PC-3 (cell line): ENCODE measurements at regions not wholly inside any gene's neighbourhood (a gene's known extent, or its start where the extent isn't known, plus 50 kb on each side); places are given as distances from the start of the nearest gene placed in this dataset.
"Not testable (repeated sequence)": the region's sequence is repeated elsewhere in the genome, so short reads cannot be mapped to it uniquely, and the experiment has no call there.

Experiments used
- ATAC-seq: fragments of 200-7000 bp; cut with Tn5 transposase; 2 replicates; pipeline ENCODE4 v1.9.1; 2020; ENCODE audit warnings: mild to moderate bottlenecking, moderate library complexity
- BruUV-seq: library from RNA; stranded (reverse); fragments of 400-500 nt; replicated peaks from 2 replicates; lab custom pipeline; 2021; lab: Mats Ljungman, UMichigan
- CTCF ChIA-PET: fragments of 300-600 bp; sonication (Branson Sonifier 250); formaldehyde crosslinking; loops from one replicate; lab custom pipeline; 2022; ENCODE audit warnings: antibody characterized with exemption; lab: Charles Lee
- POLR2A ChIA-PET: fragments of 300-600 bp; sonication (Branson Sonifier 250); formaldehyde crosslinking; loops from one replicate; lab custom pipeline; 2022; ENCODE audit warnings: antibody characterized with exemption; ENCODE audit not compliant: unreplicated experiment; lab: Charles Lee
- DNase-seq: peaks from one replicate; pipeline ENCODE4 v3.0.0-alpha.2; 2015
- H2AFZ ChIP-seq: fragments of 300-600 bp; sonication (generic); 2 replicates; pipeline ENCODE4 v1.6.0; 2016; ENCODE audit warnings: antibody characterized with exemption, low read length
- H3F3A ChIP-seq: fragments of 300-600 bp; sonication (generic); one replicate; pipeline ENCODE4 v1.6.0; 2017; ENCODE audit warnings: antibody characterized with exemption, low read length, control low read depth, mild to moderate bottlenecking; ENCODE audit not compliant: unreplicated experiment
- H3K27ac ChIP-seq: fragments of 300-600 bp; sonication (generic); 2 replicates; pipeline ENCODE4 v1.5.1; 2016; ENCODE audit warnings: mild to moderate bottlenecking, low read length
- H3K27me3 ChIP-seq: fragments of 300-600 bp; sonication (generic); 2 replicates; pipeline ENCODE4 v1.6.1; 2016; ENCODE audit warnings: low read length, mixed read lengths
- H3K36me3 ChIP-seq: fragments of 300-600 bp; sonication (generic); 2 replicates; pipeline ENCODE4 v1.6.1; 2016; ENCODE audit warnings: low read depth, mixed run types, low read length, mixed read lengths
- H3K4me1 ChIP-seq: fragments of 300-600 bp; sonication (generic); 2 replicates; pipeline ENCODE4 v1.5.1; 2016; ENCODE audit warnings: low read length; ENCODE audit not compliant: insufficient read depth
- H3K4me2 ChIP-seq: fragments of 300-600 bp; sonication (generic); 2 replicates; pipeline ENCODE4 v1.6.0; 2016; ENCODE audit warnings: low read length
- H3K4me3 ChIP-seq: fragments of 300-600 bp; sonication (generic); 2 replicates; pipeline ENCODE4 v1.5.1; 2016; ENCODE audit warnings: mild to moderate bottlenecking, low read length, mixed read lengths
- H3K79me2 ChIP-seq: fragments of 300-600 bp; sonication (generic); 2 replicates; pipeline ENCODE4 v1.6.1; 2017; ENCODE audit warnings: low read length, mixed read lengths
- H3K9ac ChIP-seq: fragments of 300-600 bp; sonication (generic); 2 replicates; pipeline ENCODE4 v1.6.0; 2016; ENCODE audit warnings: mild to moderate bottlenecking, low read length
- H3K9me2 ChIP-seq: fragments of 300-600 bp; sonication (generic); replicated peaks from 2 replicates; pipeline ENCODE4 v1.6.1; 2016; ENCODE audit warnings: mixed run types, low read length, mixed read lengths
- H3K9me3 ChIP-seq: fragments of 300-600 bp; sonication (generic); 2 replicates; pipeline ENCODE4 v1.6.1; 2016; ENCODE audit warnings: low read length, mixed read lengths
- H4K20me1 ChIP-seq: fragments of 300-600 bp; sonication (generic); 2 replicates; pipeline ENCODE4 v1.6.1; 2016; ENCODE audit warnings: low read length, mixed read lengths
- CTCF ChIP-seq: fragments of 300-600 bp; sonication (generic); conservative IDR thresholded peaks from 2 replicates; pipeline ENCODE4 v1.5.1; 2017; ENCODE audit warnings: antibody characterized with exemption, low read depth, mild to moderate bottlenecking, low read length
- EZH2 ChIP-seq: fragments of 300-600 bp; sonication (generic); IDR thresholded peaks from one replicate; pipeline ENCODE4 v1.6.1; 2017; ENCODE audit warnings: antibody characterized with exemption, mild to moderate bottlenecking, low read length; ENCODE audit not compliant: unreplicated experiment
- EZH2phosphoT487 ChIP-seq: fragments of 300-600 bp; sonication (generic); IDR thresholded peaks from 2 replicates; pipeline ENCODE4 v1.6.1; 2018; ENCODE audit warnings: mild to moderate bottlenecking, antibody characterized with exemption, low read length, borderline replicate concordance
- intact Hi-C: fragments of 100-400 bp; cut with micrococcal nuclease; formaldehyde crosslinking; loops from 2 replicates; pipeline ENCODE4 v1.9.0; 2023

- intact Hi-C loops: no loop called here
Measured at GRCh38 chr3:106068795-106069194, 200.0 kb upstream of the CBLB start.

GRCh38 chr3:106070187-106070586 is 201.4 kb upstream of the CBLB start:
- Histone ChIP-seq H4K20me1 (no peaks in the 10 kb centered on the region), H3K27ac (no peak overlapping the region), H3K9me3 (no peaks in the 10 kb centered on the region), H3K79me2 (no peaks in the 10 kb centered on the region), H3K4me2 (no peak overlapping the region), H3K36me3 (no peaks in the 10 kb centered on the region), H3K9me2 (no peaks in the 10 kb centered on the region), H3K4me3 (no peak overlapping the region), H3F3A (no peaks in the 10 kb centered on the region), H2AFZ (no peak overlapping the region), H3K4me1 (no peaks in the 10 kb centered on the region), H3K9ac (no peak overlapping the region), H3K27me3 (no peaks in the 10 kb centered on the region)
- ATAC-seq (no peak), DNase-seq (no peak)
- POLR2A ChIA-PET: no interaction called here
- CTCF ChIA-PET: no interaction called here
- intact Hi-C loops: no loop called here
- no TSS peak for BruUV-seq
- TF ChIP-seq CTCF (no peak), EZH2 (no peak), EZH2phosphoT487 (no peak)

More at GRCh38 chr3:106068795-106069194, 200.0 kb upstream of the CBLB start:
- no peaks in the 10 kb centered on the region for H3K27me3 ChIP-seq
- TF ChIP-seq CTCF (no peak), EZH2phosphoT487 (no peak), EZH2 (no peak)
- no peak overlapping the region for H3K27ac ChIP-seq
- ATAC-seq (no peak), DNase-seq (no peak)
- no peak overlapping the region for H3K4me2 ChIP-seq
- no peak overlapping the region for H3K9ac ChIP-seq
- ChIA-PET CTCF (no interaction called here), POLR2A (no interaction called here)
- H3K9me3 ChIP-seq: 0 out of 2 replicates have a peak, but pooled peaks cover 6% of the 10 kb centered on the region
- H3K4me3 ChIP-seq: no peak overlapping the region
- BruUV-seq: no TSS peak
- no peaks in the 10 kb centered on the region for H4K20me1 ChIP-seq
- no peaks in the 10 kb centered on the region for H3F3A ChIP-seq
- no peaks in the 10 kb centered on the region for H3K36me3 ChIP-seq
- H3K4me1 ChIP-seq: no peaks in the 10 kb centered on the region
- no peaks in the 10 kb centered on the region for H3K9me2 ChIP-seq
- no peak overlapping the region for H2AFZ ChIP-seq
- H3K79me2 ChIP-seq: no peaks in the 10 kb centered on the region

- no peak for ATAC-seq
- no peaks in the 10 kb centered on the region for H3F3A ChIP-seq
- H3K9me2 ChIP-seq: no peaks in the 10 kb centered on the region
- ChIA-PET CTCF (no interaction called here), POLR2A (no interaction called here)
- no peak for TF ChIP-seq CTCF
- TF ChIP-seq EZH2: no peak
- TF ChIP-seq EZH2phosphoT487: no peak
- H3K27me3 ChIP-seq: no peaks in the 10 kb centered on the region
- H3K9ac ChIP-seq: no peak overlapping the region
- no peaks in the 10 kb centered on the region for H3K79me2 ChIP-seq
- H3K27ac ChIP-seq: no peak overlapping the region
- no peaks in the 10 kb centered on the region for H3K4me1 ChIP-seq
- H3K9me3 ChIP-seq: no peaks in the 10 kb centered on the region
- no peak overlapping the region for H3K4me3 ChIP-seq
- H3K36me3 ChIP-seq: no peaks in the 10 kb centered on the region
- peak; percentile 16 for DNase-seq
- H3K4me2 ChIP-seq: no peak overlapping the region
- BruUV-seq: no TSS peak
- no peak overlapping the region for H2AFZ ChIP-seq
- H4K20me1 ChIP-seq: no peaks in the 10 kb centered on the region
- intact Hi-C loops: no loop called here
Measured at GRCh38 chr3:106071306-106071705, 202.5 kb upstream of the CBLB start.

- H3K27me3 ChIP-seq, H3K4me3 ChIP-seq, H3K9me2 ChIP-seq, H3K27ac ChIP-seq, H3K4me2 ChIP-seq, CTCF ChIA-PET, H3K79me2 ChIP-seq, H2AFZ ChIP-seq, H3F3A ChIP-seq, ATAC-seq, H3K9ac ChIP-seq, H3K4me1 ChIP-seq, POLR2A ChIA-PET, DNase-seq, H3K36me3 ChIP-seq, H4K20me1 ChIP-seq, H3K9me3 ChIP-seq, intact Hi-C loops, BruUV-seq: not testable (repeated sequence)
Measured at GRCh38 chr3:106072596-106072995, 203.8 kb upstream of the CBLB start.

GRCh38 chr3:106073806-106074205 is 205.0 kb upstream of the CBLB start:
- H3K36me3 ChIP-seq, CTCF ChIA-PET, H2AFZ ChIP-seq, H3F3A ChIP-seq, H3K27ac ChIP-seq, H3K4me3 ChIP-seq, H3K9me3 ChIP-seq, intact Hi-C loops, H3K9ac ChIP-seq, POLR2A ChIA-PET, BruUV-seq, H4K20me1 ChIP-seq, H3K4me2 ChIP-seq, H3K27me3 ChIP-seq, H3K4me1 ChIP-seq, H3K79me2 ChIP-seq, ATAC-seq, H3K9me2 ChIP-seq, DNase-seq: not testable (repeated sequence)
